GM21723 (cell line): ENCODE measurements at regions not wholly inside any gene's neighbourhood (a gene's known extent, or its start where the extent isn't known, plus 50 kb on each side); places are given as distances from the start of the nearest gene placed in this dataset.

ENCODE experiments used
- ATAC-seq: cut with Tn5 transposase; IDR thresholded peaks from one replicate; pipeline ENCODE4 v1.9.1; 2021; ENCODE audit warnings: mild to moderate bottlenecking, moderate library complexity; ENCODE audit not compliant: unreplicated experiment

DNA sequence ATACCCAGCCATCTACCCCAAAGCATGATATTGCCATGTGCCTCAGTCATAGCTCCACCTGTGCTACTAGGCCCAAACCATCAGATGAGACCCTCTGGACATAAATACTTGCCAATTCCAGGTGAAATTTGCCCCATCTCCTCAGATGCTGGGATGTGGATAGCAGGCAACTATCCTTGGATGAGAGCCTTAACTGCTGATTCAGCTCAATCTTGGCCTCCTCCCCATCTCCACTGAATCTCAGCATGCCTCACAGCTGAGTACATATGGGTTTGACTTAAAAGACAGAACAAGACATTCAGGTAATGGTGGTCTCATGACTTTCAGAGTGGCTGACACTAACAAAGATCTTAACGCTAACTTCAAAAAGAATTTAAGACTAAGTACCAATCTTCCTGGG, 50.8 kb upstream of the KLHL13 start:
- ATAC-seq, result no peak

GRCh38 chrX:118171356-118171755, 54.7 kb upstream of the KLHL13 start:
- ATAC-seq, result no peak

GRCh38 chrX:118174516-118175098, 58.0 kb upstream of the KLHL13 start:
- ATAC-seq, result no peak

GRCh38 chrX:118177708-118178107, 61.1 kb upstream of the KLHL13 start:
- ATAC-seq, result no peak

- no peak for ATAC-seq
These were observed 61.8 kb upstream of the KLHL13 start for GRCh38 chrX:118178450-118178849.

DNA sequence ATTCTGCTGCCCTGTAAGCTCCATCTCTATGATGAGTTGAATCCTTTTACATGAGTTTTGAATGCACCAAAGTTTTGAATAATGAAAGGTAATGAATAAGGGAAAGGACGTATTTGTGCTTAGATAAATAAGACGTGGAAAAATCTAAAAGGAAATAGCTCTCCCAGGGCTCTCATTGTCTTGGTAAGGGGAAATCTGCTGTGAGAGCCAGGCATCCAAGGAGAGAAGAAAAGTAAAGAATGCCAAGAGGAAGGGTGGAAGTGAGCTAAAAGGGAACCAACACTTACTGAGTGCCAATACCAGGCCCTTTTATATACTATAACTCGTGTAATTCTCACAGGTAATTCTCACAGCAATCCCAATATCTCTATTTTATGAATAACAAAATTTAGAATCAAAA, 62.6 kb upstream of the KLHL13 start:
- ATAC-seq, result no peak

- ATAC-seq, result no peak
These were observed 63.1 kb upstream of the KLHL13 start for GRCh38 chrX:118179718-118180117.

- no peak for ATAC-seq
These were observed 64.4 kb upstream of the KLHL13 start for GRCh38 chrX:118181030-118181429.

- no peak for ATAC-seq
These were observed 65.4 kb upstream of the KLHL13 start for GRCh38 chrX:118182025-118182424.

- ATAC-seq, result no peak
These were observed 66.1 kb upstream of the KLHL13 start for GRCh38 chrX:118182681-118183080.

DNA sequence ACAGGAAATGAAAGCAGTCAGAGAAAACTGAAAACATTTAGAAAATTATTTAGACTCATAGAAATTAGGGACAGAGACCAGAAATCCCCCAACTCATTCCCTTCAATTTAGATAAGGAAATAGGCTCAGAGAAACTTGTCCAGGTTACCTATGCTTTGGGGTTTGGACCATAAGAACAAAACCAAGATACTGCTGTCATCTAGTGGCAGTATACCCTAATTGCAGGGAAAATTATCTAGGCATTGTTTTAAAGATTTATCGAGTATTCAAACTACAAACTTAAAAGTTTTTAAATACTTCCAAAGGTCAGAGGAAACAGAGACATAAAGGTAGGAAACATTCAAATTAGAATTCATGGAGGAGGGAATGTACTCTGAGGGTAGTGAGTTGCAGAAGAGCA, 67.0 kb upstream of the KLHL13 start:
- no peak for ATAC-seq

- ATAC-seq, result no peak
These were observed 70.5 kb upstream of the KLHL13 start for GRCh38 chrX:118187100-118187499.

- no peak for ATAC-seq
These were observed 72.4 kb upstream of the KLHL13 start for GRCh38 chrX:118189000-118189399.

- ATAC-seq, result no peak
These were observed 73.0 kb upstream of the KLHL13 start for GRCh38 chrX:118189628-118190027.

DNA sequence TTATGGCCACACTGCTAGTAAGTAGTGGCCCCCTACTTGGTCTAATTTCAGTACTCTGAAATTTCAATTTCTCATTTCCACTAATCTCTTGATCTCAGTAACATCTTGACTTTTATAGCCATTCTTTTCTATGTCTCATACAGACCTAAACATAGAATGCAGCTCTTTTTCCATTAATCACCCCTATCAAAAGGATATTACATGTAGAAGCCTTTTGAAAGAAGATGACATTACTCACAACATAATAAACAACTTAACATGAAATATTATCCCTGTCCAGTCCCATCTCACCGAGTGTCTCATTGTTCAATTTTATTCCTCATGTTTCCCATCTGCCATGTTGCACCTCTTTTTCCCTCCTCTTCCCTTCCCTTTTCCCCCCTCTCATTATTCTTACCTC, 81.1 kb upstream of the KLHL13 start:
- ATAC-seq, result no peak

DNA sequence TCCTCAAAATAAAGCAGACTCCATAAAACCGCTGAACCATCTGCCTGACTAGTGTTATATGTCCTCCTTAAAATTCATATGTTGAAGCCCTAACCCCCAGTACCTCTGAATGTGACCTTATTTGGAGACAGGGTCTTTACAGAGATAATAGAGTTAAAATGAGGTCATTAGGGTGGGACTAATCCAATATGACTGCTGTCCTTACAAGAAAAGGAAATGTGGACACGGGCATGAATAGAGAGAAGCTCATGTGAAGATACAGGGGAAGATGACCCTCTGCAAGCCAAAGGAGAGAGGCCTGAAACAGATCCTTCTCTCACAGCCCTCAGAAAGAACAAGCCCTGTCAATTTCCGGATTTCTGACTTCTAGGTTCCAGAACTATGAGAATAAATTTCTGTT, 82.0 kb upstream of the KLHL13 start:
- ATAC-seq, result no peak

DNA sequence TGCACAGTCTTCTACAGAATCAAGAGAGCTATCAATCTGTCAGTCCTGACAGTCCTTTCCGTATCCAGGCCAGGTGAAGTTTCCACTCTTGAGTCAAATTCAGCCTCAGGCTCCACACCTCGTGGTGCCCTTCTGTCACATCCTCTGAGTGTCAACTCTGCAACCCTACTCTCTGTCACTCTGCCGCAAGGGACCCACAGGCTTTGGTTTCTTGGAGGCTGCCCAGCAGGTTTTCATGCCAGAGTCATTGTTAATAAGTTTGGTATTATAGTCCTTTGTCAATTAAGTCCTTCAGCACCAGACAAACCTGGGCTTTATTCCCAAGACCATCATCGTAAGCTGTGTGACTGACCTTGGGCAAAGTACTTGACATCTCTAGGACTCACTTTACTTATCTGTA, 83.4 kb upstream of the KLHL13 start:
- no peak for ATAC-seq

GRCh38 chrX:118205421-118206395, 89.1 kb upstream of the KLHL13 start:
- ATAC-seq, result no peak

DNA sequence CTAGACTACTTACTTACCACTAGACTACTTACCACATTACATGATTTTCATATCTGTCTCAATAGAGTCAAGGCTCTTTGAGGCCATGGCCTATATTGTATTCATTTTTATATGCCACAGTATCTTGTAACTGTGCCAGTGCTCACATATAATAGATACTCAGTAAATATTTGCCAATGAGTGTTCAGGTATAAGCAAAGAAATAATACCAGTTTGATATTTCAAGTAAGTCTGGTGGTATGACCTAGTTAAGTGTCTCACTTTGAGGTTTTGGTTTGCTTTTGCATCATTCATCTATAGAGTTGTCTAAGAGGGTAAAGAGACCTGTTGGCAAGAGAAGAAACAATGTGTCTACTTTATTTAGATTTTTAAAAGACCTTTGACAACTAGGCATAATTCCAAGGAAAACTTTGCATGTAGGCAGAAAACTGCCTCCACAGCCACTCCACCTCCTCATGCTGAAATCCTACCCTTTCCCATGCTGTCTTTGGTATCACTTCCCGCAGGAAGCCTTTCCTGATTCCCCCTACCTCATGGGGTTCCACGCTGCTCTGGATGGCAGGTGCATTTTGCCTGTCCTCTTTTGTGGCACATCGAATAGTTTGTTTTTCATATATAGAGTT, 91.3 kb upstream of the KLHL13 start:
- no peak for ATAC-seq

DNA sequence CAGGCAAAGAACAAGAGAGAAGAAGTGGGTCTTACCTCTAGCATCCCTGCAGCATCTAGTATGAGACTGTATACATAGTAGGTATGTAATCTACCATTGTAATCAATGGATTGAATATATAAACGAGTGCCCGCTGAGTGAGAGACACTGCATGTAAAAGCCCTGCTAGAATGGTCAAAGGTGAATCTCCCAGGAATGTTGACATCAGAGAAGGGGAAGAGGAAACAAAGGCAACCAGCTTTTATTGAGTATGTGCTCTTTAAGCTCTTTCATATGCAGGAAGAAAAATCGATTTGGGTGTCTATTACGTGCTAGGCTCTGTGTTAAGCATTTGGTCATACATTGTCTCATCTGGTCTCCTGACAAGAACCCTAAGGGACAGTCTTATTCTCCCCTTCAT, 91.9 kb upstream of the KLHL13 start:
- no peak for ATAC-seq

DNA sequence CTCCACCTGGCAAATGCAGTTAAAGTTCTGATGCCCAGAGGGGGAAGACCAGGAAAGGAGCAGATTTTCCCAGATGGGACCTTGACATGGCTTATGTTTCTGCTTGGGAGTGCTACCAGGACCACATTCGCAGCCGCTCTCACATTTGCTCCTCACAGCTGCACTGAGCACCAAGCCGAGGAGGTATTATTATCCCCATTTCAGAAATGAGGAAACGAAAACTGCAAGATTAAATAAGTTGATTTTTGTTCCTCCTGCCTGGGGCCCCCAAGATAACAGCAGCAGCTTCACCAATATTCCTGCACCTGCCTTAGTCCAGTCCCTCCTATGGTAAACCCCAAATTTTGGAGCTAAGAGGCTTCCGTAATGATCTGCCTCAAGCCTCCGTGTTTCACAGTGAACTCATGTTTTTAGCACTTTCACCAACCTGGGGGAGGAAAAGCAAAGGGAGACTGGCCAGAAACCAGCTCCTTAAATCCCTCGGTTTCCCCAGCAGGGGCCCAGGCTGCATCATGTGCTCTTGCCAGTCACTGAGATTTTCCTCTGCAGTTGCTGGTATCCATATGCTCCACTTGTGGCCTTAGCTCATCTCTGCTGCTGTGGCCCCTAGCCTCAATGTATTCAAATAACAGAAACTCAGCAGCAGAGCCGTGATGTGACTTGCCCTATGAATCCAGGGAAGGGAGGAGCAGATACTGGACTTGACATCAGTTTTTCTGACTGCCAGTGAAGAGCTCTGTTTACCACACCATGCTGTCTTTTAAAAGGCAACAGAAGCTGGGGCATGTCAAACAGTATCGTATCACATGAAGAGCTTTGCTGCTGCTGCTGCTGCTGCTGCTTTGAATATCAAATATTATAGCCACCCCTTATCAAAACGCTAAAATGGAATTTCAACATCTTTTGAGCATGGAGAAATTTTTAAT, 95.5 kb upstream of the KLHL13 start:
- ATAC-seq, result peak; percentile 52
